ENCODE measurements at regions not wholly inside any gene's neighbourhood (a gene's known extent, or its start where the extent isn't known, plus 50 kb on each side); places are given as distances from the start of the nearest gene placed in this dataset.

DNA sequence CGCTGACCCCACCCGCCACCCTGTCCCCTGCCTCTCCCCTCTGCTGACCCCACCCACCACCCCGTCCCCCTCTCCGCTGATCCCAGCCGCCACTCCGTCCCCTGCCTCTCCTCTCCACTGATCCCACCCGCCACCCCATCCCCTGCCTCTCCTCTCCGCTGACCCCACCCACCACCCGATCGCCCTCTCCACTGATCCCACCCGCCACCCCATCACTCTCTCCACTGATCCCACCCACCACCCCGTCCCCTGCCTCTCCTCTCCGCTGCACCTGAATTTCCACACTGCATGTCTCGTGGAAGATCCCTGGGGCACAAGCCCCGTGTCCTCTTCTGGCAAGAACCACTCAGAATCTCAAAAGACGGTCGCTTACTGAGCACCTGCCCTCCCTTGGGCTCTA, 53.4 kb upstream of the OLFM1 start:
- TF ChIP-seq CTCF (IDR thresholded peaks at IDR 0.05; ENCODE audit: unreplicated experiment), result no peak
- Mint-ChIP-seq H3K27me3 (ENCODE audit: unreplicated experiment) (peaks cover 10% of the 10 kb centered on the region), H3K36me3 (ENCODE audit: insufficient read depth, unreplicated experiment) (no peaks in the 10 kb centered on the region), H3K9me3 (ENCODE audit: low read depth, unreplicated experiment) (peaks cover 2% of the 10 kb centered on the region), H3K4me1 (ENCODE audit: low read depth, unreplicated experiment) (no peaks in the 10 kb centered on the region), H3K27ac (ENCODE audit: unreplicated experiment) (no peak overlapping the region), H3K4me3 (ENCODE audit: low read depth, unreplicated experiment) (no peak overlapping the region)
- no TSS peak for BruUV-seq (replicated peaks)
- intact Hi-C loops (cut with micrococcal nuclease; ENCODE audit: unreplicated experiment), result no loop called here
- no peak for DNase-seq
- CTCF ChIA-PET, result no interaction called here

DNA sequence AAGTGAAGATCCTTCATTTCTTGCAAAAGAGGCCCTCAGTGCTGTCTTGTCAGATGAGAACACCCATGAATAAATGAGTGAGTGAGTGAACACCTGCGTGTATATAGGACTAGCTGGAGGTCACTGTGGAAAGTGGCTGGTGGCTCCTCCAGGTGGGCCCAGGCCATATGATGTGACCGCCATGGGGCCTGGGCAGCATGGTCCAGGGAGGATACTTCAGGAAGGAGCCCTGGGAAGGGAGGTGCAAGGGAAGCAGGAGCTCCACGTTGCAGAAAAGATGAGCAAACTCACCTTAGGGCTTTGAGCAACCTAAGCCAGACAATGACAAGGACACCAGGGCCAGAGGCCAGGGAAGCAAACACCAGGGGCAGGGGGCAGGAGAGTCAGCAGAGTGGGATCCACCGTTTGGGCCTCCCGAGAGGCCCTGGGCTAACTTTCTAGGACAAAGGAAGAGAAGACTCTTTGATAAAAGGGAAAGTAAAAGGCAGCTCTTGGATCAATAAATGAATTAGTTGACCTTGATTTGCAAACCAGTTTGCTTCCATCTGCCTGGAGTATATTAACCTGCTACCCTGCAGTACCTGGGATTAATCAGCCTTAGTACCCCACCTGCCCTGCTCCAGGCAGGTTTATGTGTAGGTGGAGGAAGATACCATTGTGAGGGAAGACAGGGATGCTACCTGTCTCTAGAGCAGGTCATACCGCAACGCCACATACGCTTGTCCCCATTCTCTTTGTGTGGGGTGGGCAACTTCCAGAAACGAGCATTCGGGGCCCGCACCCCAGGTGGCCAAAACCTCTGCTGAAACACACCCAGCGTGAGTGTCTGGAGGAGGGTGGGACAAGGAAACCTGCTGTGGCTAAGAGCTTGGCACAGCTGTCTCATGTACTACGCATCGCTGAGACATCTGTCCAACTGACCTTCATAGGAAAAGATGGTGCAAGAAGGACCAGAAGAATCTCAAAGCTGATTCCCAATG, 51.4 kb upstream of the OLFM1 start:
- CTCF ChIA-PET, result no interaction called here
- intact Hi-C loops (cut with micrococcal nuclease; ENCODE audit: unreplicated experiment), result no loop called here
- Mint-ChIP-seq H3K27me3 (ENCODE audit: unreplicated experiment) (peaks cover 19% of the 10 kb centered on the region), H3K27ac (ENCODE audit: unreplicated experiment) (no peak overlapping the region), H3K36me3 (ENCODE audit: insufficient read depth, unreplicated experiment) (no peaks in the 10 kb centered on the region), H3K4me3 (ENCODE audit: low read depth, unreplicated experiment) (no peak overlapping the region), H3K4me1 (ENCODE audit: low read depth, unreplicated experiment) (no peaks in the 10 kb centered on the region), H3K9me3 (ENCODE audit: low read depth, unreplicated experiment) (peaks cover 2% of the 10 kb centered on the region)
- no peak for TF ChIP-seq CTCF (IDR thresholded peaks at IDR 0.05; ENCODE audit: unreplicated experiment)
- no peak for DNase-seq
- BruUV-seq (replicated peaks), result no TSS peak

DNA sequence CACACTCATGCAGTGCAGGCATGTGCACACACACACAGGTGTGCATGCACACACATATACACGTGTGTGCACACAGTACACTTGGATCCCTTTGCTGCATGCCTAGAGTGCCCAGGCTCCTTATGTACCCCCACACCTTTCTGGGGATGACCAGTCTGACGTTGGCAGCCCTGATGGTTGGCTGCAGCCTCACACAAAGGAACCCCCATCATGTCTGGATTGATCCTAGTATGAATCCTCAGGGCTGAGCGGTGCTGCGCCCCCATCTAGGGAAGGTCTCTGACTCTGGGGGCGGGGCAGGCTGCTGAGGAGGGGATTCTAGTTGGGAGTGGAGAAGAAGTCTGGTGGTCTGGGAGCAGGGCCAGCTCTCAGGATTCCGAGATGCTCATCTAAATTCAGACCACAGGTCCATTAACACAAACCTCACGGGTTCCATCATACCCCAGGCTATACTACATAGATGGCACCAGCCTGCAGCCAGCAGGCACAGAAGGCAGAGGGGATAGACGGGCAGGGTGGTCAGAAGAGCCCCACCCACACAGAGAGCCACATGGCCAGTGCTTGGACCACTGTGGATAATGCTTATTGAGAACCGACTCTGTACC, 50.5 kb upstream of the OLFM1 start:
- CTCF ChIA-PET, result no interaction called here
- H3K4me3 Mint-ChIP-seq (ENCODE audit: low read depth, unreplicated experiment), result no peak overlapping the region
- H3K27me3 Mint-ChIP-seq (ENCODE audit: unreplicated experiment), result peaks cover 28% of the 10 kb centered on the region
- intact Hi-C loops (cut with micrococcal nuclease; ENCODE audit: unreplicated experiment), result no loop called here
- no peaks in the 10 kb centered on the region for H3K36me3 Mint-ChIP-seq (ENCODE audit: insufficient read depth, unreplicated experiment)
- no peak overlapping the region for H3K27ac Mint-ChIP-seq (ENCODE audit: unreplicated experiment)
- no peak for TF ChIP-seq CTCF (IDR thresholded peaks at IDR 0.05; ENCODE audit: unreplicated experiment)
- no TSS peak for BruUV-seq (replicated peaks)
- DNase-seq, result no peak
- peaks cover 3% of the 10 kb centered on the region for H3K9me3 Mint-ChIP-seq (ENCODE audit: low read depth, unreplicated experiment)
- H3K4me1 Mint-ChIP-seq (ENCODE audit: low read depth, unreplicated experiment), result no peaks in the 10 kb centered on the region

- CTCF ChIA-PET, result no interaction called here
- Mint-ChIP-seq H3K27ac (ENCODE audit: unreplicated experiment) (no peak overlapping the region), H3K4me1 (ENCODE audit: low read depth, unreplicated experiment) (no peaks in the 10 kb centered on the region), H3K4me3 (ENCODE audit: low read depth, unreplicated experiment) (no peak overlapping the region), H3K36me3 (ENCODE audit: insufficient read depth, unreplicated experiment) (no peaks in the 10 kb centered on the region), H3K27me3 (ENCODE audit: unreplicated experiment) (peaks cover 34% of the 10 kb centered on the region), H3K9me3 (ENCODE audit: low read depth, unreplicated experiment) (peaks cover 6% of the 10 kb centered on the region)
- BruUV-seq (replicated peaks), result no TSS peak
- DNase-seq, result no peak
- intact Hi-C loops (cut with micrococcal nuclease; ENCODE audit: unreplicated experiment), result no loop called here
- TF ChIP-seq CTCF (IDR thresholded peaks at IDR 0.05; ENCODE audit: unreplicated experiment), result no peak
Observed at GRCh38 chr9:135037521-135038250, 49.8 kb upstream of the OLFM1 start.
